Thymus (tissue), 11 donors: ENCODE measurements at regions not wholly inside any gene's neighbourhood (a gene's known extent, or its start where the extent isn't known, plus 50 kb on each side); places are given as distances from the start of the nearest gene placed in this dataset.
"Not testable (repeated sequence)": the region's sequence is repeated elsewhere in the genome, so short reads cannot be mapped to it uniquely, and the experiment has no call there.

Experiments
- DNase-seq, 9 donors: peaks; one replicate each; pipeline ENCODE4 v3.0.0-alpha.2; 2013; ENCODE audit warnings: low spot score in 9 of 9, low read depth in 6 of 9, missing footprints in 1 of 9
- H3K27ac ChIP-seq, 2 donors: one replicate each; pipeline ENCODE4 v1.5.1; 2013; ENCODE audit warnings: control low read depth in 1 of 2, low read depth in 1 of 2, low read length in 1 of 2, mild to moderate bottlenecking in 1 of 2, moderate library complexity in 1 of 2
- H3K27me3 ChIP-seq, 2 donors: one replicate each; pipeline ENCODE4 v1.5.1; 2013; ENCODE audit warnings: low read length in 1 of 2; ENCODE audit not compliant: control insufficient read depth in 2 of 2, insufficient read depth in 1 of 2
- H3K36me3 ChIP-seq, 2 donors: one replicate each; pipeline ENCODE4 v1.5.1; 2013; ENCODE audit warnings: low read length in 1 of 2, mild to moderate bottlenecking in 1 of 2, moderate library complexity in 1 of 2; ENCODE audit not compliant: control insufficient read depth in 2 of 2, insufficient read depth in 2 of 2
- H3K4me1 ChIP-seq, 2 donors: one replicate each; pipeline ENCODE4 v1.5.1; 2013; ENCODE audit warnings: low read length in 2 of 2; ENCODE audit not compliant: control insufficient read depth in 2 of 2, insufficient read depth in 2 of 2
- H3K4me3 ChIP-seq, 2 donors: one replicate each; pipeline ENCODE4 v1.5.1; 2013; ENCODE audit warnings: low read length in 2 of 2, control low read depth in 1 of 2, mild to moderate bottlenecking in 1 of 2
- H3K9me3 ChIP-seq, 2 donors: one replicate each; pipeline ENCODE4 v1.5.1; 2013; ENCODE audit warnings: low read length in 1 of 2, mild to moderate bottlenecking in 1 of 2; ENCODE audit not compliant: control insufficient read depth in 2 of 2, insufficient read depth in 1 of 2
- WGBS: extraction: QIAGEN DNeasy Blood & Tissue Kit; methylation state at CpG from one replicate; pipeline ENCODE4 v1.1.7; 2013; 5-methylcytosine and 5-hydroxymethylcytosine counted together
- donor health status: healthy.

DNA sequence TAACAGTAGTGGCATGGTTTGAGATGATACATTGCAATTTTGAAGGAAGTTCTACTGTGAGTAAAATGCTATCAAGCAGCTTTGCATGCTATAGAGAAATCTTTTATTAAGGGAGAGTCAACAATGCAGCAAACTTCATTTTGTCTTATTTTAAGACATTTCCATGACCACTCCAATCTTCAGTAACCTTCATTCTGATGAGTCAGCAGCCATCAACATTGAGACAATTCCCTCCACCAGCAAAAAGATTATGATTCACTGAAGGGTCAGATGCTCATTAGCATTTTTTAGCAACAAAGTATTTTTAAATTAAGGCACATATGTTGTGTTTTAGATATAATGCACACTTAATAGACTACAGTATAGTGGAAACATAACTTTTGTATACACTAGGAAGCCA is 235.7 kb downstream of the DSC3 start:
- no peak overlapping the region for H3K27ac ChIP-seq
- H3K4me1 ChIP-seq: no peaks in the 10 kb centered on the region
- no peak for DNase-seq
- no peaks in the 10 kb centered on the region for H3K36me3 ChIP-seq
- H3K27me3 ChIP-seq: no peaks in the 10 kb centered on the region
- no peak overlapping the region for H3K4me3 ChIP-seq
- no peaks in the 10 kb centered on the region for H3K9me3 ChIP-seq

DNA sequence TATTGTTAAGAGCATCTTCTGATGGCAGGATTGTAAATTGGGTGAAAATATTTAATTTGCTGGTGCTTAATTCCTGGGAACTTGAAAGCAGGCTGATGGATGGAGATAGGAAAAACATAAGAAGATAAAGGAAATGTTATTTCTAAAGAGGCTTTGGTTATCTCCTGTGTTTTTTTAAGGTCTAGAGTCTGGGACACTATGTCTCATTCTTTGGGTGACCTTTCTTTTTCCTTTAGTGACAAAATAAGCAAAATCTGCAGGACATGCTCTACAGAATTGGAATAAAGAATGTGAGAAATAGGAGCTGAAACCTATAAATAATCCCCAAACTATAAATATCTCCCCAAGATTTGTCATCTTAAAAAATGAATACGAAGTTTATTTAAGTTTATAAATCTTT is 241.7 kb downstream of the DSC3 start:
- Histone ChIP-seq H3K4me3 (no peak overlapping the region), H3K4me1 (no peaks in the 10 kb centered on the region), H3K9me3 (no peaks in the 10 kb centered on the region), H3K27ac (no peak overlapping the region), H3K36me3 (no peaks in the 10 kb centered on the region), H3K27me3 (no peaks in the 10 kb centered on the region)
- DNase-seq: no peak
- 88% methylated on average over 1 of the region's 1 CpG for WGBS

DNA sequence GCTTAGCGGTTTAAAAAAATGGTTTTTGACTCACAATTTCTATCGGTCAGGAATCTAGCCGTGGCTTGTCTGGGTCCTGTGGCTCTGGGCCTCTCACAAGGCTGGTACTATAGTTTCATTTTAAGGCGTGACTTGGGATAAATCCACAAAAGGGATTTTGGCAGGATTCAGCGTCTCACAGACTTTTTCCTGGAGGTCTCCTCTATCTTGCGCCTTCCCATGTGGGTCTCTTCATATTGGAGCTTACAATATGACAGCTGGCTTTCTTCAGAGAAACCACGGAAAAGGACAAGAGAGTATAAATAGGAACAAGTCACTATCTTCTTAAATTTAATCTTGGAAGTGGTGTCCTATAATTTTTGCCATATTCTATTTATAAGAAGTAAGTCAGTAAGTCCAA is 250.5 kb downstream of the DSC3 start:
- WGBS: 93% methylated on average over 7 of the region's 7 CpGs
- Histone ChIP-seq H3K27me3 (no peaks in the 10 kb centered on the region), H3K4me3 (no peak overlapping the region), H3K27ac (no peak overlapping the region), H3K9me3 (no peaks in the 10 kb centered on the region), H3K4me1 (no peaks in the 10 kb centered on the region), H3K36me3 (no peaks in the 10 kb centered on the region)
- no peak for DNase-seq

DNA sequence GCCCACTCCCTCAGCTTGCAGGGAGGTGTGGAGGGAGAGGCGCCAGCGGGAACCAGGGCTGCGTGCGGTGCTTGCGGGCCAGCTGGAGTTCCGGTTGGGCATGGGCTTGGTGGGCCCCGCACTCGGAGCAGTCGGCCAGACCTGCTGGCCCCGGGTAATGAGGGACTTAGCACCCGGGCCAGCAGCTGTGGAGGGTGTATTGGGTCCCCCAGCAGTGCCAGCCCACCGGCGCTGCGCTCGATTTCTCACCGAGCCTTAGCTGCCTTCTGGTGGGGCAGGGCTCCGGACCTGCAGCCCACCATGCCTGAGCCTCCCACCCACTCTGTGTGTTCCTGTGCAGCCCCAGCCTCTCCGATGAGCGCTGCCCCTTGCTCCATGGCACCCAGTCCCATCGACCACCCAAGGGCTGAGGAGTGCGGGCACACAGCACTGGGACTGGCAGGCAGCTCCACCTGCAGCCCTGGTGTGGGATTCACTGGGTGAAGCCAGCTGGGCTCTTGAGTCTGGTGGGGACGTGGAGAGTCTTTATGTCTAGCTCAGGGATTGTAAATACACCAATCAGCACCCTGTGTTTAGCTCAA is 254.0 kb downstream of the DSC3 start:
- not testable (repeated sequence) for H3K27me3 ChIP-seq, H3K4me1 ChIP-seq
- WGBS: 94% methylated on average over 22 of the region's 22 CpGs

DNA sequence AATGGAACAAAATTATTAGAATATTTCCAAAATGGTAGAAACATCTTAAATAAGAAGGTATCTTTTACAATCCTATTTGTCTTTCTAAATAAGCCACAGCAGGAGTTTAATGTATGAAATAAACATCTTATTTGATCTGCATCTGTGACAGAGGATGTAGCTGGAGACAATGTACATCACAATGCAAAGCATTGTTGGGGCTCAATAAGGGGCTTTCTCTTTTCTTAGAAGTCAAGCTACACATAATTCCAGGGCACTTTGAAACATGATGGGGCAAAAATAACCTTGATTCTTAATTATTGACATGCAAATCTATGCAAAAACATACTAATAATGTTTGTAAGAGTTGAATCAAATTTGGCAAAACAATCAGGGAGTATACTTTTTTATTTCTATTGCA is 255.1 kb downstream of the DSC3 start:
- H3K4me3 ChIP-seq: no peak overlapping the region
- H3K27me3 ChIP-seq: no peaks in the 10 kb centered on the region
- H3K9me3 ChIP-seq: no peaks in the 10 kb centered on the region
- no peaks in the 10 kb centered on the region for H3K36me3 ChIP-seq
- no peak for DNase-seq
- no peaks in the 10 kb centered on the region for H3K4me1 ChIP-seq
- H3K27ac ChIP-seq: no peak overlapping the region

More for the DNA sequence above, 254.0 kb downstream of the DSC3 start:
- not testable (repeated sequence) for H3K36me3 ChIP-seq, H3K4me3 ChIP-seq, DNase-seq, H3K9me3 ChIP-seq, H3K27ac ChIP-seq

DNA sequence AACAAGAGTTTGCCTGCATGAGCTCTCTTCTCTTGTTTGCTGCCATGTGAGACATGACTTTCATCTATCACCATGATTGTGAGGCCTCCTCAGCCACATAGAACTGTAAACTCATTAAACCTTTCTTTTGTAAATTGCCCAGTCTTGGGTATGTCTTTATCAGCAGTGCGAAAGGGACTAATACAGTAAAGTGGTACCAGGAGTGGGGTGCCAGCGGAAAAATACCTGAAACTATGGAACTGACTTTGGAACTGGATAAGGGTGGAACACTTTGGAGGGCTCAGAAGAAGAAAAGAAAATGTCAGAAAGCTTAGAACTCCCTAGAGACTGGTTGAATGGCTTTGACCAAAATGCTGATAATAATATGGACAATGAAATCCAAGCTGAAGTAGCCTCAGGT is 260.9 kb downstream of the DSC3 start:
- 96% methylated on average over 2 of the region's 2 CpGs for WGBS
- no peak overlapping the region for H3K4me3 ChIP-seq
- DNase-seq: no peak

DNA sequence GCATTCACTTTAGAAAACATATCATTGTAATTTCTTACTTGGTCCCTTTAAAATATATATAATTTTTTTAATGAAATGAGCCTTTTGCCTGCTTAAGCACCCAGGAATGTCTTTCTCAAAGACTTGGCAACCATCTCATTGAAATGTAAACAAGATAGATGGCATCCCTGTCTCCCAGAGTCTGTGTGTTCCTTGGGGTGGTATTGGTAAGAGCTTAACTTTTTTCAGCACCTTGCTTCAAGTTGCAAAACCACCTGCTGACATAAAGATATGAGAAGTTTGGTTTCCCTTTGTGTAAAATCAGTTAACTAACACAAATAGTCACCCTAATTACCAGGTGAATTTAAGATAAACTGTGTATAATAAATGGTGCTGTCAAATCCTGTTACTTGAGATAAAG is 266.9 kb downstream of the DSC3 start:
- H3K9me3 ChIP-seq: no peaks in the 10 kb centered on the region
- H3K4me3 ChIP-seq: no peak overlapping the region
- H3K27ac ChIP-seq: no peak overlapping the region
- no peaks in the 10 kb centered on the region for H3K36me3 ChIP-seq
- H3K27me3 ChIP-seq: no peaks in the 10 kb centered on the region
- no peaks in the 10 kb centered on the region for H3K4me1 ChIP-seq
- DNase-seq: no peak

More for the DNA sequence above, 260.9 kb downstream of the DSC3 start:
- no peaks in the 10 kb centered on the region for H3K9me3 ChIP-seq
- H3K27me3 ChIP-seq: no peaks in the 10 kb centered on the region
- H3K4me1 ChIP-seq: no peaks in the 10 kb centered on the region
- no peak overlapping the region for H3K27ac ChIP-seq
- H3K36me3 ChIP-seq: no peaks in the 10 kb centered on the region

DNA sequence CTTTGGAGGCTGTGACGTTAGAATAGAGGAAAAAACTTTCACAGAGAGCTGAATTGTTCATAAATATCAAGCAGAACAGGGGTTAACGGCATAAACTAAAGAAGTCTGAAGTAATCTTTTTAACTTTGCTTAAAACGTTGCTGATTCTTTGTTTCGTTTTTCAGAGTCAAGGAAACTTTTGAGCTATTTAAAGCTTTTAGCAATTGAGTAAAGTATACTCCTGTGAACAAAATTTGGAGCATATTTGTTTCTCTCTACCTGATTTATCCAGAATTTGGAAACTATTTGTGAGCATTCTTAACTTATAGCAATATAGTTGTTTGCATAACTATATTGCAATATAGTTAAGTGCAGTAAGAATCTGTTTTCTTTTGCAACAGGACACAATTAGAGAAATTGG is 270.4 kb downstream of the DSC3 start:
- H3K27ac ChIP-seq, H3K4me3 ChIP-seq, H3K4me1 ChIP-seq, H3K27me3 ChIP-seq, H3K9me3 ChIP-seq, DNase-seq, H3K36me3 ChIP-seq: not testable (repeated sequence)
- WGBS: 81% methylated on average over 4 of the region's 4 CpGs

DNA sequence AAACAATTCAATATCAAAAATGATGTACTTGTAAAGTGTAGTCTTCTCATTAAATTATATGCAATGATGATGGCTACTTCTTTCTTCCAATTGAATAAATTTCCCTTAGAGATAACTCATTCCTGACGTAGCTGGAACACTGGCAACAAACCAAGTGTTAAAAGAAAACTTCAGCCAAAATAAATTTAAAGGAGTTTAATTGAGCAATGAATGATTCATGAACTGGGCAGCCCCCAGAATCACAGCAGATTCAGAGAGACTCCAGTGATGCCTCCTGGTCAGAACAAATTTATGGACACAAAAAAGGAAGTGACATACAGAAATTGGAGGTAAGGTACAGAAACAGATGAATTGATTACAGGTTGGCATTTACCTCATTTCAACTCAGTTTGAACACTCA is 276.5 kb downstream of the DSC3 start:
- H3K4me1 ChIP-seq: no peaks in the 10 kb centered on the region
- H3K4me3 ChIP-seq: no peak overlapping the region
- 77% methylated on average over 1 of the region's 1 CpG for WGBS

DNA sequence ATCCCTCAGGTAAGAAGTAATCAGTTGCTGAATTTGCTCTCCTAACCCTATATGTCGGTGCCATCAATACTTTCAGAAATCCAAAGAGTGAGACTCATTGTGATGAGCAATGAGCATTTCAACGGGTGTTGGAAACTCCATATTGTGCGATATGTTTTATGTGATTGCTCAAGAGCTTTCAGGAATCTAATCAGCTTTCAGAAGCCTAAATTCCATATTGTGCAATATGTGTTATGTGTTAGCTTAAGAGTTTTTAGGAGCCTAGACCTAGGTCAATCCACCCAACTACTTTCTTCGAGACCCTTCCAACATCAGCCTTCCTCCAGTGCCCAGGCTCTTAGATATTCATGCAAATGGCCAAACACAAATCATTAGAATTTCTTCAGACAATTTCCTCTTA is 277.3 kb downstream of the DSC3 start:
- Histone ChIP-seq H3K27ac (no peak overlapping the region), H3K27me3 (no peaks in the 10 kb centered on the region), H3K36me3 (no peaks in the 10 kb centered on the region), H3K9me3 (peaks cover 0 to 2% of the 10 kb centered on the region in 2 donors), H3K4me3 (no peak overlapping the region), H3K4me1 (no peaks in the 10 kb centered on the region)
- WGBS: 84% methylated on average over 4 of the region's 4 CpGs
- no peak for DNase-seq

More for the DNA sequence above, 276.5 kb downstream of the DSC3 start:
- Histone ChIP-seq H3K9me3 (peaks cover 0 to 2% of the 10 kb centered on the region in 2 donors), H3K27ac (no peak overlapping the region), H3K36me3 (no peaks in the 10 kb centered on the region), H3K27me3 (no peaks in the 10 kb centered on the region)
- DNase-seq: no peak
